ENCODE measurements at regions not wholly inside any gene's neighbourhood (a gene's known extent, or its start where the extent isn't known, plus 50 kb on each side); places are given as distances from the start of the nearest gene placed in this dataset.
"Not testable (repeated sequence)": the region's sequence is repeated elsewhere in the genome, so short reads cannot be mapped to it uniquely, and the experiment has no call there.

DNA sequence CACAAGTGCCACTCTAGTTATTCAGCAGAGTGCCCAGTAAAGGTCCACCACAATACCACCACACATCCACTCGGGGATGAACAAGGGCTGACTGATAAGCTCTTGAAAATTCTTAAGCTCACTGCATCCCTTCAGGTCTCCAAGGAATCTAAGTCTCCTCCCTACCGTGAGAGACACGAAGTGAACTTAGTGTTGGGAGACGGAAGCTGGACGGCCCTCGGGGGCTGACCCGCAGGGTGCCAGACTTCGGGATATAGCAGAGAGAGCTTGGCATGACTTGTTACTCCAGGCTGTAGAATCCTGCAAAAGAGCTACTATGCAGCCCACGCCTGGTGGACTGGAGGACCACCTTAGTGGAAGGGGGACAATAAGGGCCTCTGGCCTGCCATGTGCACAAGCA, 75.1 kb downstream of the LYZL1 start:
- not testable (repeated sequence) for H3K4me3 ChIP-seq (ENCODE audit: low read depth in 1 of 2, low read length in 2 of 2); H3K36me3 ChIP-seq (ENCODE audit: control insufficient read depth in 1 of 2, insufficient read depth in 2 of 2, low read length in 2 of 2); H3K27ac ChIP-seq (ENCODE audit: low read length); H3K27me3 ChIP-seq (ENCODE audit: low read depth, low read length); H3K4me1 ChIP-seq (ENCODE audit: control insufficient read depth in 1 of 2, insufficient read depth in 2 of 2, low read length in 2 of 2); H3K9me3 ChIP-seq (ENCODE audit: control insufficient read depth in 1 of 2, low read length in 2 of 2)

DNA sequence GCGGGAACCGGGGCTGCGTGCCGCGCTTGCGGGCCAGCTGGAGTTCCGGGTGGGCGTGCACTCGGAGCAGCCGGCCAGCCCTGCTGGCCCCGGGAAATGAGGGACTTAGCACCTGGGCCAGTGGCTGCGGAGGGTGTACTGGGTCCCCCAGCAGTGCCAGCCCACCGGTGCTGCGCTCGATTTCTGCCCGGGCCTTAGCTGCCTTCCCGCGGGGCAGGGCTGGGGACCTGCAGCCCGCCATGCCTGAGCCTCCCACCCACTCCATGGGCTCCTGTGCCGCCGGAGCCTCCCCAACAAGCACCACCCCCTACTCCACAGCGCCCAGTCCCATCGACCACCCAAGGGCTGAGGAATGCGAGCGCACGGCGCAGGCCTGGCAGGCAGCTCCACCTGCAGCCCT, 77.3 kb downstream of the LYZL1 start:
- H3K4me1 ChIP-seq (ENCODE audit: control insufficient read depth in 1 of 2, insufficient read depth in 2 of 2, low read length in 2 of 2); H3K36me3 ChIP-seq (ENCODE audit: control insufficient read depth in 1 of 2, insufficient read depth in 2 of 2, low read length in 2 of 2); H3K27me3 ChIP-seq (ENCODE audit: low read depth, low read length); H3K4me3 ChIP-seq (ENCODE audit: low read depth in 1 of 2, low read length in 2 of 2); H3K27ac ChIP-seq (ENCODE audit: low read length); H3K9me3 ChIP-seq (ENCODE audit: control insufficient read depth in 1 of 2, low read length in 2 of 2): not testable (repeated sequence)

DNA sequence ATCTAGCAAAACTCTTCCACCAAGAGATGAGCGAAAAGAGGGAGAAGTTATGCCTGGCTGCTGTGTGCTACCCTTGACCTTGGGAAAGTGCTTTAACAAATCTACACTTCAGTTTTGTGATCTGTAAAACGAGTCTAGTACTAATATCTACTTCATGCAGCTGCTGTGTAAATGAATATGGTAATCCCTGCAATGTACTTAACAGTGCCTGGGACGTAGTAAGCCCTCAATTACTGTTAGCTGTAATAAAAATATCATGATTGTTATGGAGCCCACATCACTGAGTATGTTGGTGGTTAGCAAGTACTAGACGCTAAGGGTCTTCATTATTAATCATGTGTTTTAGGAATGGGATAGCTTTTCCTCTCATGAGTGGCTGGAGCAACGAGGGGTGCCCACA, 80.5 kb downstream of the LYZL1 start:
- Histone ChIP-seq H3K27ac (ENCODE audit: low read length) (no peak overlapping the region), H3K27me3 (ENCODE audit: low read depth, low read length) (no peaks in the 10 kb centered on the region), H3K4me1 (ENCODE audit: control insufficient read depth in 1 of 2, insufficient read depth in 2 of 2, low read length in 2 of 2) (peaks cover 0 to 6% of the 10 kb centered on the region in 2 donors), H3K4me3 (ENCODE audit: low read depth in 1 of 2, low read length in 2 of 2) (no peak overlapping the region), H3K36me3 (ENCODE audit: control insufficient read depth in 1 of 2, insufficient read depth in 2 of 2, low read length in 2 of 2) (no peaks in the 10 kb centered on the region), H3K9me3 (ENCODE audit: control insufficient read depth in 1 of 2, low read length in 2 of 2) (no peaks in the 10 kb centered on the region)

DNA sequence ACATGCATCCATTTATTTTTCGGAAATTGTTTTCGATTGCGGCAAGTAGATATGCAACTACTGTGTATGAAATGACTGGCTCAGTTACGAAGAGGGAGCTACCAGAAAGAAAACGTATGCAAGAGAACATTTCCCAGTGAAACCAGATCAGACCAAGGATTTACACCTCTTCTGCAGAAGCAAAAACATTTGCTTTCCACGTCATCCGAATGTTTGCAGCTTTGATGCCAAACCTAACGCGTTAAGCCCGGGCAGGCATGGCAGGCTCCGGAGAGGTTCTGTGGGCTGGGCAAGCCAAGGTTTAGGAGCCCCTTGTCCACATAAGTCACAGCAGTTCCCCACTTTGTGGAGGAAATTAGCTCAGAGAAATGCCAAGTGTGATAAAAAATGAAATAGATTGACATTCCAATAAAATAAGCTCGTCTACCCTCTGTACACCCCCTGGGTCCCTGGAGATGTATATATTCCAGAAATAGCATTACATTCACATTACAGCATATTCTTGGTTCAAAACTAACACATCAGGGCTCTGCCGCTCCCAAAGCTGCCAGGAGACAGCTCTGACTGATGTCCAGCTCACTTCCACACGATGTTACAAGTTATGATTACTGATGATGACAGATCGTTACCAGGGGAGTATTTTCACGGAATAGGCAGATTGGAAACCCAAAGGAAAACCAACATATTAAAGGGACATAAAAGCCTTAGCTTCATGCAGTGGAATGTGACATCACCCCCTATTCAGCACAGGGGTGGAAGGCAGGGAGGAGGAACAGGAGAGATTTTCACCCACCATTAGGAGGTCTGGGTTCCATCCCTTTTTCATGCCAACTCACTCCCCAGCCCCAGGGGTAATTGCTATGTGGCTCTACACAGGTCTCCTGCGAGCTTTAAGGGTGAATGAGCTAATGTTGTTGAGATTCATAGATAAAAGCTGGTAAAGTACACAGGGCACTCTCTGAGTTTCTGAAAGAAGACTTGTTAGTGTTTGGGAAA, 81.5 kb downstream of the LYZL1 start:
- Histone ChIP-seq H3K9me3 (ENCODE audit: control insufficient read depth in 1 of 2, low read length in 2 of 2) (no peaks in the 10 kb centered on the region), H3K4me1 (ENCODE audit: control insufficient read depth in 1 of 2, insufficient read depth in 2 of 2, low read length in 2 of 2) (peaks cover 0 to 6% of the 10 kb centered on the region in 2 donors), H3K36me3 (ENCODE audit: control insufficient read depth in 1 of 2, insufficient read depth in 2 of 2, low read length in 2 of 2) (no peaks in the 10 kb centered on the region), H3K4me3 (ENCODE audit: low read depth in 1 of 2, low read length in 2 of 2) (peak overlapping the region in 1 of 2 donors; percentile 30), H3K27me3 (ENCODE audit: low read depth, low read length) (no peaks in the 10 kb centered on the region), H3K27ac (ENCODE audit: low read length) (no peak overlapping the region)

DNA sequence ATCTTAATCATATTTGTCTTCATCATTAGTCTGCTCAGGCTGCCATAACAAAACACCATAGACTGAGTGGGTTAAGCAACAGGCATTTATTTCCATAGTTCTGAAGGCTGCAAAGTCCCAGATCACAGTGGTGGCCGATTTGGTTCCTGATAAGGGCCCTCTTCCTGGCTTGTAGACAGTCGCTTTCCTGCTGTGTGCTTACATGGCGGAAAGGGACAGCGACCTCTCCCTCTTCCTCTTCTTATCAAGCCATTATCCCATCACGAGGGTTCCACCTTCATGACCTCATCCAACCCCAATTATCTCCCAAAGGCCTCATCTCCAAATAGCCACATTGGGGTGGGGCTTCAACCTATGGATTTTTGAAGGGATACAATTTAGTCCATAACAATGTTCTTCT, 84.0 kb downstream of the LYZL1 start:
- Histone ChIP-seq H3K27ac (ENCODE audit: low read length) (no peak overlapping the region), H3K36me3 (ENCODE audit: control insufficient read depth in 1 of 2, insufficient read depth in 2 of 2, low read length in 2 of 2) (no peaks in the 10 kb centered on the region), H3K27me3 (ENCODE audit: low read depth, low read length) (no peaks in the 10 kb centered on the region), H3K9me3 (ENCODE audit: control insufficient read depth in 1 of 2, low read length in 2 of 2) (no peaks in the 10 kb centered on the region), H3K4me1 (ENCODE audit: control insufficient read depth in 1 of 2, insufficient read depth in 2 of 2, low read length in 2 of 2) (peaks cover 0 to 6% of the 10 kb centered on the region in 2 donors), H3K4me3 (ENCODE audit: low read depth in 1 of 2, low read length in 2 of 2) (no peak overlapping the region)

DNA sequence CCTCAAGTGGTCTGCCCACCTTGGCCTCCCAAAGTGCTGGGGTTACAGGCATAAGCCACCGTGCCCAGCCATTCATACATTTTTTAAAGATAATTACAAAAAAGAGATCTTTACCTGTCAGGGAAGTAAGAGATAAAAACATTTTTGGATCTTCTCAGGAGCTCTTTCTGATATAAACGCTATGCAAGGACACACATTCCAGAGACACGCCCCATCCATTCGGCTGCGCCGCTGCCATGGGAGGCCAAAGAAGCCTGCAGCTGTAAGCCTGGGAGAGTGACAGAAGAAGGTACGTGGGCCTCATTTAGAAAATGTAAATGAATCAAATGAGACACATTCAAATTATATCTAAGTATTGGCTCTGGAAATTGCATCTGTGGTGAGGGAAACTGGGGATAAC, 85.3 kb downstream of the LYZL1 start:
- Histone ChIP-seq H3K36me3 (ENCODE audit: control insufficient read depth in 1 of 2, insufficient read depth in 2 of 2, low read length in 2 of 2) (no peaks in the 10 kb centered on the region), H3K9me3 (ENCODE audit: control insufficient read depth in 1 of 2, low read length in 2 of 2) (no peaks in the 10 kb centered on the region), H3K4me1 (ENCODE audit: control insufficient read depth in 1 of 2, insufficient read depth in 2 of 2, low read length in 2 of 2) (peaks cover 0 to 7% of the 10 kb centered on the region in 2 donors), H3K27me3 (ENCODE audit: low read depth, low read length) (no peaks in the 10 kb centered on the region), H3K27ac (ENCODE audit: low read length) (no peak overlapping the region), H3K4me3 (ENCODE audit: low read depth in 1 of 2, low read length in 2 of 2) (no peak overlapping the region)

DNA sequence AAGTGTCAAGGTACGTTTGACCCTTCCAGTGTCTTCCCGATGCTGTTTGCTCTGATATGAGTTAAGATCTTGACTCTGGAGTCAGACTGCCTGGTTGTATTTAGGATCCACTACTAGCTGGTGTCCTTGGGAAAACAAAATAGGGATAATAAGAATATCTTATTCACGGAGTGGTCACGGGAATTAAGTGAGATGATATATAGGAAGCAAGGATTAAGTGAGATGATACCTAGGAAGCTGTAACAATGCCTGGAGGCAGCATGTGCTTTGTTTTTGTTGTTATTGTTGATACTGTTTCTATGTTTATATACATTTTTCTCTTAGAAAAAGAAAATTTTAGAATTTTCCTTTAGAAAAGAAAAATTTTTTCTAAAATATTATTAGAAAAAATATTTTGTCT, 87.0 kb downstream of the LYZL1 start:
- Histone ChIP-seq H3K4me1 (ENCODE audit: control insufficient read depth in 1 of 2, insufficient read depth in 2 of 2, low read length in 2 of 2) (peaks cover 0 to 7% of the 10 kb centered on the region in 2 donors), H3K36me3 (ENCODE audit: control insufficient read depth in 1 of 2, insufficient read depth in 2 of 2, low read length in 2 of 2) (no peaks in the 10 kb centered on the region), H3K27ac (ENCODE audit: low read length) (no peak overlapping the region), H3K9me3 (ENCODE audit: control insufficient read depth in 1 of 2, low read length in 2 of 2) (no peaks in the 10 kb centered on the region), H3K4me3 (ENCODE audit: low read depth in 1 of 2, low read length in 2 of 2) (no peak overlapping the region), H3K27me3 (ENCODE audit: low read depth, low read length) (no peaks in the 10 kb centered on the region)

DNA sequence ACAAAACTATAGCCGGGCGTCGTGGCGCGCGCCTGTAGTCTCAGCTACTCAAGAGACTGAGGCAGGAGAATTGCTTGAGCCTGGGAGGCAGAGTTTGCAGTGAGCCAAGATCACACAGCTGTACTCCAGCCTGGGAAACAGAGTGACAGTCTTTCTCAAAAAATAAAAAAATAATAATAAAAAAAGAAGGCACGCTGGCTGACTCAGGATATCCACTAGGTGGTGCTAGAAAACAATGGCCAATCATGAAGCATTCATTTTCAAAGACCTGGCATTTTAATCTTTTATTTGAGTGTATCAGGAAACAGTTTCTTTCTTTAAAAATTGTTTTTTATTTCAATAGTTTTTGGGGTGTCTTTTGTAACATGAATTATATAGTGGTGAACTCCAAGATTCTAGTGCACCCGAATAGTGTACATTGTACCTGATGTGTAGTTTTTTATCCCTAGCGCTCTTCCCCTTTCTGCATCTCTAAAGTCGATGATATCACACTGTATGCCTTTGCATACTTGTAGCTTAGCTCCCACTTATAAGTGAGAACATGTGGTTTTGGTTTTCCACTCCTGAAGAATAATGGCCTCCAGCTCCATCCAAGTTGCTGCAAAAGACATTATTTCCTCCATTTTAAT, 88.6 kb downstream of the LYZL1 start:
- Histone ChIP-seq H3K4me3 (ENCODE audit: low read depth in 1 of 2, low read length in 2 of 2) (no peak overlapping the region), H3K27ac (ENCODE audit: low read length) (no peak overlapping the region), H3K4me1 (ENCODE audit: control insufficient read depth in 1 of 2, insufficient read depth in 2 of 2, low read length in 2 of 2) (peaks cover 0 to 7% of the 10 kb centered on the region in 2 donors), H3K36me3 (ENCODE audit: control insufficient read depth in 1 of 2, insufficient read depth in 2 of 2, low read length in 2 of 2) (no peaks in the 10 kb centered on the region), H3K9me3 (ENCODE audit: control insufficient read depth in 1 of 2, low read length in 2 of 2) (no peaks in the 10 kb centered on the region), H3K27me3 (ENCODE audit: low read depth, low read length) (no peaks in the 10 kb centered on the region)

DNA sequence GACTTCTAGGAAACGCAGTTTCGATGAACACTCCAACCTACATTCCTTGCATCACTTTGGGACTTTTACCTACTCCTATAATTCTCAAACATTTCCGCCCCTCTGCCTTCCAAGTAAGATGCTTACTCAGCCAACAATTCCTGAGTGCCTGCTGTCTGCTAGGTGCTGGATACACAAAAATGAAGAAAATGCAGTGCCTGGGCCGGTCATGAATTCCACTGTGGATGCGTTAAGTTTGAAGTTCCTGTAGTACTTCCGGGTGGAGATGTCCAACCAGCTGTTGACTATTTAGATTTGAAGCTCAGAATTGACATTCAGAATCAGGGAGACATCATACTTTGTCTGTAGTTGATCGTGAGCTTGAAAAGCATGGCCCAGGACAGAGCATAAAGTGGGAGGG, 89.2 kb downstream of the LYZL1 start:
- Histone ChIP-seq H3K4me3 (ENCODE audit: low read depth in 1 of 2, low read length in 2 of 2) (no peak overlapping the region), H3K9me3 (ENCODE audit: control insufficient read depth in 1 of 2, low read length in 2 of 2) (no peaks in the 10 kb centered on the region), H3K27me3 (ENCODE audit: low read depth, low read length) (no peaks in the 10 kb centered on the region), H3K36me3 (ENCODE audit: control insufficient read depth in 1 of 2, insufficient read depth in 2 of 2, low read length in 2 of 2) (no peaks in the 10 kb centered on the region), H3K4me1 (ENCODE audit: control insufficient read depth in 1 of 2, insufficient read depth in 2 of 2, low read length in 2 of 2) (peaks cover 0 to 7% of the 10 kb centered on the region in 2 donors), H3K27ac (ENCODE audit: low read length) (no peak overlapping the region)

DNA sequence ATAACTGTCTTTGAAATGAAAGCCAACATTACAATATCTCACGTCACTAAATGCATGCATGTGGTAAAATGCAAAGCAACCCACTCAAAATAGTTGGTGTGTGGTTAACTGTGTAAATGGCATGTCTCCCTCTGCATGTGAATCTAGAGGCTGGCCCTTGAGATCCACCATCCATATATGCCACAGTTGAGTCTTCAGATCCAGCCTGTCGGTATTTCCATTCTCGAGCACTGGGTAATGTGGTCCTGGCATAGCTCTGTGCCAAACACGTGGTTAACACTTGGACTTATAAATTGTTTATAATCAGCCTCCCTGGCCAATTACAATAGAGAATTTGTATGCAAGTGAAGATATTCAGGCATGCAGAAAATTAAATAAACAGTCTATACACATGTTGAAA, 90.3 kb downstream of the LYZL1 start:
- peaks cover 0 to 7% of the 10 kb centered on the region in 2 donors for H3K4me1 ChIP-seq (ENCODE audit: control insufficient read depth in 1 of 2, insufficient read depth in 2 of 2, low read length in 2 of 2)
- H3K27ac ChIP-seq (ENCODE audit: low read length), result no peak overlapping the region

DNA sequence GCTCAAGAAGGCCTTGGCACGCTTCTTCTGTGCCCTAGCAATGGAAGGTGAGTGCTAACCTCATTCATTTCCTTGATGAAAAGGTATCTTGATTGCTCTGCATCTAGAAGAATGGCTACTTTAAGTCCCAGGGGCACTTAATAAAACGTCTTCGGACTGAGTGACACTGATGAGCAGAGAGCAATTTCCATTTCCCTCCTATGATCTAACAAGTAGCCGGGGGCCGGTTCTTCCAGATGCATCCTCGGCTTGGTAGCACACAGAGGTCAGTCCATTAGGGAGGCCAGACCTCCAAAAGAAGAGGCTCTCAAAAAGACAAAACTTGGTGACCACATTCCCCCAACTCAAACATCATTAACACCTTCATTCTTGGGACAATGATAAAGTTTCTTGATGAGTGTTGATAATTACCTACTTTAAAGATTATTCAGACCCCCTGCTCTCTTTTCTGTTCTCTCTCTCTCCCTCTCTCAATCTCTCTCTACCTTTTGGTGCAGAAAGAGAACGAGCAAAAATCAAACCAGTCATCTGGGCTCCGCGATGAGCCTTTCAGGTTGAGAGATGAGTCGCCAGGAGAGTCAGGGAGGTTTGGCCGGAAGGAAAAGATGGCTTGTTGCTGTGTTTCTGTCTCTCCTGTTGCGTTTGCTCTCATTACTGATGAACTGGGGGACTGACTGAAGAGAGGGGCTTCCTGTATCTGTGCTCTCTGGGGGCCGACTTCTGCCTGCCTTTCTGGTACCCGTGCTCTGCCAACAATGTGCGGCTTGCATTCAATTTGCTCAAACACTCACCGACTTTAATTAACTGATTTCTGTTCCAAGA, 91.1 kb downstream of the LYZL1 start:
- H3K27me3 ChIP-seq (ENCODE audit: low read depth, low read length); H3K36me3 ChIP-seq (ENCODE audit: control insufficient read depth in 1 of 2, insufficient read depth in 2 of 2, low read length in 2 of 2); H3K27ac ChIP-seq (ENCODE audit: low read length); H3K4me3 ChIP-seq (ENCODE audit: low read depth in 1 of 2, low read length in 2 of 2); H3K4me1 ChIP-seq (ENCODE audit: control insufficient read depth in 1 of 2, insufficient read depth in 2 of 2, low read length in 2 of 2); H3K9me3 ChIP-seq (ENCODE audit: control insufficient read depth in 1 of 2, low read length in 2 of 2): not testable (repeated sequence)

More for the DNA sequence above, 90.3 kb downstream of the LYZL1 start:
- H3K9me3 ChIP-seq (ENCODE audit: control insufficient read depth in 1 of 2, low read length in 2 of 2), result no peaks in the 10 kb centered on the region
- no peak overlapping the region for H3K4me3 ChIP-seq (ENCODE audit: low read depth in 1 of 2, low read length in 2 of 2)
- H3K27me3 ChIP-seq (ENCODE audit: low read depth, low read length), result no peaks in the 10 kb centered on the region
- H3K36me3 ChIP-seq (ENCODE audit: control insufficient read depth in 1 of 2, insufficient read depth in 2 of 2, low read length in 2 of 2), result no peaks in the 10 kb centered on the region
